GM23338 (cell line): ENCODE measurements at regions not wholly inside any gene's neighbourhood (a gene's known extent, or its start where the extent isn't known, plus 50 kb on each side); places are given as distances from the start of the nearest gene placed in this dataset.
A peak's percentile ranks its signal among the peaks of the same experiment; 100 is the strongest.

Source experiments
- ATAC-seq: fragments of 200-7000 bp; cut with Tn5 transposase; 3 replicates; pipeline ENCODE4 v1.9.1; 2020
- DNase-seq: peaks from one replicate; pipeline ENCODE4 v3.0.0-alpha.2; 2015; ENCODE audit warnings: low spot score
- H2AFZ ChIP-seq: fragments of 200-600 bp; sonication (generic); 2 replicates; pipeline ENCODE4 v1.8.0; 2016; ENCODE audit warnings: antibody characterized with exemption, mild to moderate bottlenecking, moderate library complexity
- H3F3A ChIP-seq: fragments of 200-600 bp; sonication (generic); replicated peaks from 2 replicates; pipeline ENCODE4 v1.8.0; 2017; ENCODE audit warnings: antibody characterized with exemption, mixed run types, low read depth
- H3K27ac ChIP-seq: fragments of 200-600 bp; sonication (generic); 2 replicates; pipeline ENCODE4 v1.6.1; 2016; ENCODE audit warnings: low read depth
- H3K27me3 ChIP-seq: fragments of 200-600 bp; sonication (generic); 2 replicates; pipeline ENCODE4 v1.8.0; 2016; ENCODE audit warnings: mild to moderate bottlenecking, mixed run types, moderate library complexity; ENCODE audit not compliant: insufficient read depth
- H3K36me3 ChIP-seq: fragments of 200-600 bp; sonication (generic); 2 replicates; pipeline ENCODE4 v1.8.0; 2016; ENCODE audit warnings: mild to moderate bottlenecking; ENCODE audit not compliant: insufficient read depth
- H3K4me1 ChIP-seq: fragments of 200-600 bp; sonication (generic); 2 replicates; pipeline ENCODE4 v1.8.0; 2016; ENCODE audit warnings: mild to moderate bottlenecking, moderate library complexity; ENCODE audit not compliant: insufficient read depth
- H3K4me2 ChIP-seq: fragments of 200-600 bp; sonication (generic); 2 replicates; pipeline ENCODE4 v1.7.1; 2017; ENCODE audit warnings: mixed run types
- H3K4me3 ChIP-seq: fragments of 200-600 bp; sonication (generic); 2 replicates; pipeline ENCODE4 v1.6.1; 2016; ENCODE audit warnings: mixed run types
- H3K79me2 ChIP-seq: fragments of 200-600 bp; sonication (generic); replicated peaks from 2 replicates; pipeline ENCODE4 v1.8.0; 2017; ENCODE audit warnings: mild to moderate bottlenecking; ENCODE audit not compliant: insufficient read depth
- H3K9me2 ChIP-seq: fragments of 200-600 bp; sonication (generic); 2 replicates; pipeline ENCODE4 v1.8.0; 2017; ENCODE audit not compliant: insufficient read depth
- H4K20me1 ChIP-seq: fragments of 200-600 bp; sonication (generic); replicated peaks from 2 replicates; pipeline ENCODE4 v1.8.0; 2017; ENCODE audit warnings: mild to moderate bottlenecking; ENCODE audit not compliant: insufficient read depth
- H3K27ac Mint-ChIP-seq: 2 replicates; pipeline ENCODE4 v1.8.0; 2020; ENCODE audit warnings: inconsistent platforms, mild to moderate bottlenecking, moderate library complexity, mixed read lengths
- H3K27me3 Mint-ChIP-seq: 3 replicates; pipeline ENCODE4 v1.8.0; 2022; ENCODE audit warnings: low read depth, mild to moderate bottlenecking, moderate library complexity, mixed read lengths, inconsistent platforms; ENCODE audit not compliant: insufficient read depth, poor library complexity
- H3K36me3 Mint-ChIP-seq: 3 replicates; pipeline ENCODE4 v1.8.0; 2021; ENCODE audit warnings: low read depth, mild to moderate bottlenecking, inconsistent platforms, moderate library complexity, mixed read lengths
- H3K4me1 Mint-ChIP-seq: 3 replicates; pipeline ENCODE4 v1.8.0; 2020; ENCODE audit warnings: mild to moderate bottlenecking, inconsistent platforms, mixed read lengths
- H3K4me3 Mint-ChIP-seq: 3 replicates; pipeline ENCODE4 v1.8.0; 2021; ENCODE audit warnings: moderate library complexity, mild to moderate bottlenecking, inconsistent platforms, mixed read lengths
- H3K9me3 Mint-ChIP-seq: 3 replicates; pipeline ENCODE4 v1.8.0; 2020; ENCODE audit warnings: moderate library complexity, mild to moderate bottlenecking, inconsistent platforms, mixed read lengths
- CREB1 ChIP-seq: fragments of 250-450 bp; sonication (Bioruptor Pico); IDR thresholded peaks from 2 replicates; pipeline ENCODE4 v1.5.0; 2020; ENCODE audit warnings: low read depth, mild to moderate bottlenecking, moderate library complexity
- JUNB ChIP-seq: IDR thresholded peaks from one replicate; pipeline ENCODE4 v1.6.1; 2016; ENCODE audit warnings: antibody characterized with exemption; ENCODE audit not compliant: unreplicated experiment
- NANOG ChIP-seq: IDR thresholded peaks from 2 replicates; pipeline ENCODE4 v1.6.1; 2016; ENCODE audit warnings: antibody characterized with exemption, borderline replicate concordance
- POLR2AphosphoS5 ChIP-seq: IDR thresholded peaks from 2 replicates; pipeline ENCODE4 v1.6.1; 2016; ENCODE audit warnings: antibody characterized with exemption, low read depth
- ZNF114 ChIP-seq: fragments of 250-450 bp; sonication (Bioruptor Pico); IDR thresholded peaks from 2 replicates; pipeline ENCODE4 v1.5.0; 2020; ENCODE audit warnings: mild to moderate bottlenecking, moderate library complexity
- ZNF331 ChIP-seq: fragments of 250-450 bp; sonication (Bioruptor Pico); IDR thresholded peaks from 2 replicates; pipeline ENCODE4 v1.5.0; 2020; ENCODE audit warnings: low read depth, mild to moderate bottlenecking, moderate library complexity
- TF ChIP-seq, protein P1 (sequence below): IDR thresholded peaks from one replicate; pipeline ENCODE4 v1.6.1; 2018; ENCODE audit warnings: antibody characterized with exemption; ENCODE audit not compliant: unreplicated experiment
- TF ChIP-seq, protein P2 (sequence below): IDR thresholded peaks from 2 replicates; pipeline ENCODE4 v1.6.1; 2016; ENCODE audit warnings: antibody characterized with exemption
- TF ChIP-seq, protein P3 (sequence below), 2 experiments: fragments of 200-600 bp in 1 of 2; sonication (generic) in 1 of 2; conservative IDR thresholded peaks; 2 replicates each; pipeline versions ENCODE4 v1.5.1 to v1.6.1; 2016 to 2017; ENCODE audit warnings: antibody characterized with exemption in 2 of 2, low read depth in 2 of 2, mild to moderate bottlenecking in 2 of 2, moderate library complexity in 1 of 2

DNA sequence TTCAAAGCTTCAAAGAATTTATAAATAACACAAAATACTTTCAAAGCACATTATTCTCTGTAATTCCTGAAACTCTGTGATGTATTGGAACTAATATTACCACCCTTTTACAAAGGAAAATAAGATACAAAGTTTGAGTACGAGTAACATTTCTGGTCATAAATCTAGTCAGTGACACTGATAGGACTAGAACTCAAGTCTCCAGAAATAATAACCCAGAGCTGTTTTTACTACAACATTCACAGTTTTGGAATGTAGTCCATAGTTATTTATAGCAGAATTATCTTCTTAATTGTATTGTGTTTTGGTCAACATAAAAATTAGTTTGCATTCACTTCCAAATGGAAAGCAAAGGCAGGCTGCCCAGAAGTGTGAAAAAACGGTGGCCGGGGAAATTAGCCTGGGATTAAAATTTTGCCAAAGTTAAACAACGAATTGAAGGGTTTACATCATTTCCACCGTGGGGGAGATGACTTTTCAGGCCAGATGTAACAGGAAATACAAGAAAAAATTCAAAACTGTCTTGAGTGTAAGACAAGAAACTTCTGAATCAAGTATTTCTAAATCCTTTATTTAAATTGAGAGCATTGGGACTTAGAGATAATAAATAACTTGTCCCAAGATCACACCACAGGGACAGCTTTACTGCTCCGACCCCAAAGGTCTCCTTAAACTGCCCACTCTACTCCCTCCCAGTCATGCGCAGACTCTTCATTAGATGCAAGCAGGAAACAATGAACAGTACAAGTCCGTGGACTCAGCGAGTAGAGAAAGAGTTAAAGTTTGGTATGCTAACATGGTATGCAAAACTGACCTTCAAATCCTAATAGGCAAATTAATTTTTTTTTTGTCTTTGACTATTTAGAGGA is 74.3 kb upstream of the VGLL4 start (continued):
- TF ChIP-seq, protein P1, sequence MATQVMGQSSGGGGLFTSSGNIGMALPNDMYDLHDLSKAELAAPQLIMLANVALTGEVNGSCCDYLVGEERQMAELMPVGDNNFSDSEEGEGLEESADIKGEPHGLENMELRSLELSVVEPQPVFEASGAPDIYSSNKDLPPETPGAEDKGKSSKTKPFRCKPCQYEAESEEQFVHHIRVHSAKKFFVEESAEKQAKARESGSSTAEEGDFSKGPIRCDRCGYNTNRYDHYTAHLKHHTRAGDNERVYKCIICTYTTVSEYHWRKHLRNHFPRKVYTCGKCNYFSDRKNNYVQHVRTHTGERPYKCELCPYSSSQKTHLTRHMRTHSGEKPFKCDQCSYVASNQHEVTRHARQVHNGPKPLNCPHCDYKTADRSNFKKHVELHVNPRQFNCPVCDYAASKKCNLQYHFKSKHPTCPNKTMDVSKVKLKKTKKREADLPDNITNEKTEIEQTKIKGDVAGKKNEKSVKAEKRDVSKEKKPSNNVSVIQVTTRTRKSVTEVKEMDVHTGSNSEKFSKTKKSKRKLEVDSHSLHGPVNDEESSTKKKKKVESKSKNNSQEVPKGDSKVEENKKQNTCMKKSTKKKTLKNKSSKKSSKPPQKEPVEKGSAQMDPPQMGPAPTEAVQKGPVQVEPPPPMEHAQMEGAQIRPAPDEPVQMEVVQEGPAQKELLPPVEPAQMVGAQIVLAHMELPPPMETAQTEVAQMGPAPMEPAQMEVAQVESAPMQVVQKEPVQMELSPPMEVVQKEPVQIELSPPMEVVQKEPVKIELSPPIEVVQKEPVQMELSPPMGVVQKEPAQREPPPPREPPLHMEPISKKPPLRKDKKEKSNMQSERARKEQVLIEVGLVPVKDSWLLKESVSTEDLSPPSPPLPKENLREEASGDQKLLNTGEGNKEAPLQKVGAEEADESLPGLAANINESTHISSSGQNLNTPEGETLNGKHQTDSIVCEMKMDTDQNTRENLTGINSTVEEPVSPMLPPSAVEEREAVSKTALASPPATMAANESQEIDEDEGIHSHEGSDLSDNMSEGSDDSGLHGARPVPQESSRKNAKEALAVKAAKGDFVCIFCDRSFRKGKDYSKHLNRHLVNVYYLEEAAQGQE: no peak
- TF ChIP-seq, protein P2, sequence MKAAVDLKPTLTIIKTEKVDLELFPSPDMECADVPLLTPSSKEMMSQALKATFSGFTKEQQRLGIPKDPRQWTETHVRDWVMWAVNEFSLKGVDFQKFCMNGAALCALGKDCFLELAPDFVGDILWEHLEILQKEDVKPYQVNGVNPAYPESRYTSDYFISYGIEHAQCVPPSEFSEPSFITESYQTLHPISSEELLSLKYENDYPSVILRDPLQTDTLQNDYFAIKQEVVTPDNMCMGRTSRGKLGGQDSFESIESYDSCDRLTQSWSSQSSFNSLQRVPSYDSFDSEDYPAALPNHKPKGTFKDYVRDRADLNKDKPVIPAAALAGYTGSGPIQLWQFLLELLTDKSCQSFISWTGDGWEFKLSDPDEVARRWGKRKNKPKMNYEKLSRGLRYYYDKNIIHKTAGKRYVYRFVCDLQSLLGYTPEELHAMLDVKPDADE: no peak
- TF ChIP-seq ZNF114: no peak

DNA sequence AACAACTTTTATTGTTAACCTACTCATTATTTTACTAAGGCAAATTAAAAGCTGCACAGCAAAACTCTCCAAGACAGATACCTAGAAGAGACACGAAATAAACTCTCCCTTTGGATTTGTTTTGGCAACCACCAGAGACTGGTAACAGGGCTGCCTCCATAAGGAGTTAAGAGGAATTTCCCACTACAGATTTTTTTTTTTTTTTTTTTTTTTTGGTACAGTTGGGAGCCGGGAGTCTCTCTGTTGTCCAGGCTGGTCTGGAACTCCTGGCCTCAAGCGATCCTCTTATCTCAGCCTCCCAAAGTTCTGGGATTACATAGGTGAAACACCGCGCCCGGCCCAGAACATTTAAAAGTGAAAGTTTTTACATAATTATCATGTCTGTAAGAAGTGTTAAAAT is 73.6 kb upstream of the VGLL4 start:
- Mint-ChIP-seq H3K4me3 (no peak overlapping the region), H3K9me3 (no peaks in the 10 kb centered on the region), H3K27ac (0 out of 2 replicates have a peak overlapping the region, but pooled peaks have one; percentile 24), H3K36me3 (no peaks in the 10 kb centered on the region; the same call in 2 of the 3 replicates), H3K27me3 (no peaks in the 10 kb centered on the region), H3K4me1 (peaks cover 37% of the 10 kb centered on the region)
- H3K79me2 ChIP-seq: peaks cover 38% of the 10 kb centered on the region
- H3K4me1 ChIP-seq: peaks cover 26% of the 10 kb centered on the region
- no peaks in the 10 kb centered on the region for H3K9me2 ChIP-seq
- H3K27me3 ChIP-seq: peaks cover 26% of the 10 kb centered on the region; the same call in 1 of the 2 replicates
- H3K4me2 ChIP-seq: peak overlapping the region; percentile 100
- no peak for DNase-seq
- no peak overlapping the region for H2AFZ ChIP-seq
- 0 out of 2 replicates have a peak, but pooled peaks cover 3% of the 10 kb centered on the region for H4K20me1 ChIP-seq
- no peaks in the 10 kb centered on the region; the same call in 1 of the 2 replicates for H3F3A ChIP-seq
- H3K36me3 ChIP-seq: no peaks in the 10 kb centered on the region
- ATAC-seq: no peak
- no peak overlapping the region for H3K4me3 ChIP-seq
- no peak overlapping the region for H3K27ac ChIP-seq
- TF ChIP-seq ZNF331 (CRISPR knock-in tag): no peak
- no peak for TF ChIP-seq NANOG
- TF ChIP-seq, protein P1: no peak
- no peak for TF ChIP-seq JUNB
- TF ChIP-seq, protein P3, sequence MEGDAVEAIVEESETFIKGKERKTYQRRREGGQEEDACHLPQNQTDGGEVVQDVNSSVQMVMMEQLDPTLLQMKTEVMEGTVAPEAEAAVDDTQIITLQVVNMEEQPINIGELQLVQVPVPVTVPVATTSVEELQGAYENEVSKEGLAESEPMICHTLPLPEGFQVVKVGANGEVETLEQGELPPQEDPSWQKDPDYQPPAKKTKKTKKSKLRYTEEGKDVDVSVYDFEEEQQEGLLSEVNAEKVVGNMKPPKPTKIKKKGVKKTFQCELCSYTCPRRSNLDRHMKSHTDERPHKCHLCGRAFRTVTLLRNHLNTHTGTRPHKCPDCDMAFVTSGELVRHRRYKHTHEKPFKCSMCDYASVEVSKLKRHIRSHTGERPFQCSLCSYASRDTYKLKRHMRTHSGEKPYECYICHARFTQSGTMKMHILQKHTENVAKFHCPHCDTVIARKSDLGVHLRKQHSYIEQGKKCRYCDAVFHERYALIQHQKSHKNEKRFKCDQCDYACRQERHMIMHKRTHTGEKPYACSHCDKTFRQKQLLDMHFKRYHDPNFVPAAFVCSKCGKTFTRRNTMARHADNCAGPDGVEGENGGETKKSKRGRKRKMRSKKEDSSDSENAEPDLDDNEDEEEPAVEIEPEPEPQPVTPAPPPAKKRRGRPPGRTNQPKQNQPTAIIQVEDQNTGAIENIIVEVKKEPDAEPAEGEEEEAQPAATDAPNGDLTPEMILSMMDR (conservative IDR thresholded peaks at IDR 0.05; ENCODE audit: low read depth in 2 of 2): no peak
- TF ChIP-seq, protein P2: no peak
- TF ChIP-seq POLR2AphosphoS5: no peak
- no peak for TF ChIP-seq CREB1
- TF ChIP-seq ZNF114: no peak
